GM12878 (cell line): ENCODE measurements at regions not wholly inside any gene's neighbourhood (a gene's known extent, or its start where the extent isn't known, plus 50 kb on each side); places are given as distances from the start of the nearest gene placed in this dataset.

ENCODE experiments used
- ATAC-seq: fragments of 200-7000 bp; cut with Tn5 transposase; 3 replicates; pipeline ENCODE4 v1.9.1; 2020; ENCODE audit warnings: mild to moderate bottlenecking, moderate library complexity
- BruUV-seq: library from RNA; stranded (reverse); fragments of 400-500 nt; replicated peaks from 2 replicates; lab custom pipeline; 2021; lab: Mats Ljungman, UMichigan
- CTCF ChIA-PET: fragments of 300-600 bp; sonication (Branson Sonifier 250); formaldehyde crosslinking; extraction: SDS; loops from one replicate; lab custom pipeline; 2021; ENCODE audit warnings: inconsistent platforms; lab: Yijun Ruan, JAX
- POLR2A ChIA-PET: fragments of 350-600 bp; formaldehyde crosslinking; extraction: SDS; loops from one replicate; lab custom pipeline; 2021; ENCODE audit warnings: inconsistent platforms; lab: Charles Lee
- RAD21 ChIA-PET: fragments of 300-600 bp; sonication (Branson Sonifier 250); formaldehyde crosslinking; loops from one replicate; lab custom pipeline; 2023; ENCODE audit warnings: antibody characterized with exemption; ENCODE audit not compliant: unreplicated experiment; lab: Charles Lee
- SMC1A ChIA-PET: fragments of 300-600 bp; sonication (Branson Sonifier 250); formaldehyde crosslinking; loops from one replicate; lab custom pipeline; 2023; ENCODE audit not compliant: unreplicated experiment, uncharacterized antibody; lab: Charles Lee
- DNase-seq: peaks from one replicate; pipeline ENCODE4 v3.0.0-alpha.2; 2011; ENCODE audit warnings: low read depth, low spot score
- FAIRE-seq: peaks from 3 replicates; lab custom pipeline; 2011; peaks lifted over from hg19 to GRCh38; lab: Jason Lieb, UNC
- H2AFZ ChIP-seq: 2 replicates; pipeline ENCODE4 v1.6.0; 2011; ENCODE audit warnings: low read depth, low read length, control low read depth; ENCODE audit not compliant: control insufficient read depth
- H3K27ac ChIP-seq: 2 replicates; pipeline ENCODE4 v1.5.1; 2011; ENCODE audit warnings: control low read depth; ENCODE audit not compliant: control insufficient read depth, insufficient read depth
- H3K27me3 ChIP-seq, 2 experiments: replicated peaks in 1 of 2; 2 replicates each; pipeline versions ENCODE4 v1.6.0 to v1.6.1; 2011; ENCODE audit warnings: low read length in 1 of 2; ENCODE audit not compliant: control insufficient read depth in 2 of 2, insufficient read depth in 2 of 2
- H3K36me3 ChIP-seq, 2 experiments: 2 replicates each; pipeline ENCODE4 v1.5.1; 2011; ENCODE audit warnings: low read length in 1 of 2; ENCODE audit not compliant: control insufficient read depth in 2 of 2, insufficient read depth in 2 of 2
- H3K4me1 ChIP-seq: 2 replicates; pipeline ENCODE4 v1.6.1; 2011; ENCODE audit warnings: mild to moderate bottlenecking, low read length, moderate library complexity, mixed read lengths; ENCODE audit not compliant: control insufficient read depth, insufficient read depth
- H3K4me2 ChIP-seq: 2 replicates; pipeline ENCODE4 v1.6.0; 2011; ENCODE audit warnings: control low read depth; ENCODE audit not compliant: control insufficient read depth, insufficient read depth
- H3K4me3 ChIP-seq: fragments of 200-600 bp; sonication (generic); 2 replicates; pipeline ENCODE4 v1.5.1; 2016
- H3K79me2 ChIP-seq: 2 replicates; pipeline ENCODE4 v1.6.0; 2011; ENCODE audit warnings: low read length; ENCODE audit not compliant: control insufficient read depth, insufficient read depth
- H3K9ac ChIP-seq: 2 replicates; pipeline ENCODE4 v1.8.0; 2011; ENCODE audit warnings: low read length, control low read depth, mixed read lengths; ENCODE audit not compliant: control insufficient read depth, insufficient read depth
- H3K9me3 ChIP-seq: replicated peaks from 3 replicates; pipeline ENCODE4 v1.5.1; 2011; ENCODE audit warnings: mild to moderate bottlenecking, low read length; ENCODE audit not compliant: control insufficient read depth, insufficient read depth
- H4K20me1 ChIP-seq: 2 replicates; pipeline ENCODE4 v1.6.0; 2011; ENCODE audit not compliant: control insufficient read depth, insufficient read depth
- ATF2 ChIP-seq: IDR thresholded peaks from 2 replicates; pipeline ENCODE4 v1.6.1; 2012; ENCODE audit warnings: low read length, inconsistent platforms
- CBX5 ChIP-seq: sonication (generic); IDR thresholded peaks from 2 replicates; pipeline ENCODE4 v1.6.1; 2016; ENCODE audit warnings: low read depth, moderate library complexity, mild to moderate bottlenecking, inconsistent platforms
- DPF2 ChIP-seq: fragments of 450-650 bp; IDR thresholded peaks from 2 replicates; pipeline ENCODE4 v1.6.1; 2017; ENCODE audit warnings: mild to moderate bottlenecking
- EED ChIP-seq: sonication (generic); IDR thresholded peaks from 2 replicates; pipeline ENCODE4 v1.6.1; 2016; ENCODE audit warnings: antibody characterized with exemption, low read depth
- GABPA ChIP-seq: IDR thresholded peaks from 2 replicates; pipeline ENCODE4 v1.6.1; 2014; ENCODE audit warnings: antibody characterized with exemption, low read depth, mild to moderate bottlenecking, inconsistent platforms
- GATAD2B ChIP-seq: fragments of 450-650 bp; conservative IDR thresholded peaks from 2 replicates; pipeline ENCODE4 v1.6.1; 2017; ENCODE audit warnings: low read depth, mild to moderate bottlenecking, moderate library complexity
- HSF1 ChIP-seq: fragments of 150-350 bp; IDR thresholded peaks from 2 replicates; pipeline ENCODE4 v1.6.1; 2014; ENCODE audit warnings: mild to moderate bottlenecking, low read depth, low read length
- IRF5 ChIP-seq: fragments of 450-650 bp; IDR thresholded peaks from 2 replicates; pipeline ENCODE4 v1.6.1; 2017; ENCODE audit warnings: borderline replicate concordance
- JUND ChIP-seq: IDR thresholded peaks from 2 replicates; pipeline ENCODE4 v1.6.1; 2012; ENCODE audit warnings: low read depth, mild to moderate bottlenecking, low read length, improper control_type of control experiment, moderate library complexity
- KAT2A ChIP-seq: conservative IDR thresholded peaks from 2 replicates; pipeline ENCODE4 v1.6.1; 2011; ENCODE audit warnings: low read depth, low read length; ENCODE audit not compliant: control insufficient read depth
- PAX5 ChIP-seq: IDR thresholded peaks from 2 replicates; pipeline ENCODE4 v1.6.1; 2011; ENCODE audit warnings: low read depth, low read length, borderline replicate concordance
- RBBP5 ChIP-seq: fragments of 200-600 bp; sonication (generic); conservative IDR thresholded peaks from 2 replicates; pipeline ENCODE4 v1.6.1; 2016
- WGBS: methylation state at CpG from one replicate; pipeline ENCODE4 v1.1.6; 2016; ENCODE audit warnings: low lambda C conversion rate; ENCODE audit not compliant: insufficient replicate concordance, insufficient coverage; ENCODE audit errors: missing lambda C conversion rate; 5-methylcytosine and 5-hydroxymethylcytosine counted together
- in situ Hi-C: fragments of 300-500 bp; cut with MboI; formaldehyde crosslinking; loops from 9 replicates; pipeline ENCODE4 v1.14.3; 2018; ENCODE audit warnings: mixed read lengths
- intact Hi-C: fragments of 100-400 bp; cut with micrococcal nuclease; formaldehyde crosslinking; loops from one replicate; pipeline ENCODE4 v1.14.2; 2022; ENCODE audit not compliant: unreplicated experiment

- no peak for TF ChIP-seq HSF1
- no peak for TF ChIP-seq GABPA
- no peak for TF ChIP-seq PAX5
- no peak for TF ChIP-seq DPF2
- TF ChIP-seq EED = no peak
- TF ChIP-seq CBX5 = no peak
- TF ChIP-seq, all 136 proteins: peak for 0
These were observed 398.5 kb upstream of the ADAMTS5 start (continued) for GRCh38 chr21:27365394-27365793.

DNA sequence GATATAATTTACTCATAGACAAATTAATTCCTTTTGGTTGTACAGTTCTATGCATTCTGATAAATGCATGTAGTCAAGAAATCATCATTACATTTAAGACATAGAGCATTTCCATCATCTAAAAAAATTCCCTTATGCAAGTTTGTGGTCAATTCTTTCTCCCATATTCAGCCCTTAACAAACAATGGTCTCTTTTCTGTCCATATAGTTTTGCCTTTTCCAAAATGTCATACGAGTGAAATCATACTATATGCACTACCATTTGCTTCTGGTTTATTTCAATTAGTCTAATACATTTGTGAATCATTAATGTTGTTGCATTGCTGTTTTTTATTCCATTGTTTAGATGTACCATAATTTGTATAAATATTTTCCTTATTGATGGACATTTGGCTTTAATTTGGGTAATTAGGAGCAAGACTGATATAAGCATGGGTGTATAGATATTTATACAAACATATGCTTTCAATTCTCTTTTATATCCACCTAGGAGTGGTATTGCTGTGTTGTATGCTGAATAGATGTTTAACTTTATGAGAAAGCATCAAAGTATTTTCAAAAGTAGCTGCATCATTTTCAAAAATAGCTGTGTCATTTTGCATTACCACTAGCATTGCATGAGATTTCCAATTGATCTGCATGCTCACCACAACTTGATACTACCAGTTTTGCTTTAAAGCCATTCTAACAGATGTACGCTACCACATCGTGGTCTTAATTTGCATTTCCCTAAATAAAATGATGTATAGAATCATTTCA is 397.0 kb upstream of the ADAMTS5 start:
- no peak for FAIRE-seq
- Histone ChIP-seq H3K4me2 (no peak overlapping the region), H3K36me3 (no peaks in the 10 kb centered on the region), H3K4me3 (no peak overlapping the region), H3K9me3 (no peaks in the 10 kb centered on the region; the same call in 2 of the 3 replicates), H2AFZ (no peak overlapping the region), H3K27ac (no peak overlapping the region), H4K20me1 (no peaks in the 10 kb centered on the region), H3K79me2 (no peaks in the 10 kb centered on the region), H3K9ac (no peak overlapping the region), H3K27me3 (no peaks in the 10 kb centered on the region), H3K4me1 (no peaks in the 10 kb centered on the region)
- ChIA-PET POLR2A (no interaction called here), SMC1A (no interaction called here), RAD21 (no interaction called here), CTCF (no interaction called here)
- ATAC-seq = no peak
- BruUV-seq = no TSS peak
- DNase-seq = no peak
- in situ Hi-C loops = no loop called here
- 0% methylated on average over 3 of the region's 3 CpGs for WGBS
- intact Hi-C loops = no loop called here
- TF ChIP-seq EED = no peak
- no peak for TF ChIP-seq ATF2
- TF ChIP-seq JUND = no peak
- TF ChIP-seq GATAD2B = no peak
- TF ChIP-seq IRF5 = no peak
- no peak for TF ChIP-seq KAT2A
- TF ChIP-seq RBBP5 = no peak
- TF ChIP-seq, all 136 proteins: peak for 0
